ENCODE measurements at regions not wholly inside any gene's neighbourhood (a gene's known extent, or its start where the extent isn't known, plus 50 kb on each side); places are given as distances from the start of the nearest gene placed in this dataset.

- DNase-seq = no peak
Observed at GRCh38 chr1:62917314-62917713, 133.4 kb downstream of the ATG4C start.

GRCh38 chr1:62917805-62918204 lies 133.9 kb downstream of the ATG4C start:
- no peak for DNase-seq

- DNase-seq = no peak
Observed at GRCh38 chr1:62918700-62919099, 134.8 kb downstream of the ATG4C start.

GRCh38 chr1:62922006-62922405 lies 138.1 kb downstream of the ATG4C start:
- DNase-seq = no peak

- DNase-seq = no peak
Observed at GRCh38 chr1:62924983-62925790, 141.3 kb downstream of the ATG4C start.

- DNase-seq = no peak
Observed at GRCh38 chr1:62926681-62927252, 142.8 kb downstream of the ATG4C start.

- DNase-seq = no peak
Observed at GRCh38 chr1:62928885-62929284, 145.0 kb downstream of the ATG4C start.

- DNase-seq = no peak
Observed at GRCh38 chr1:62937634-62938296, 153.8 kb downstream of the ATG4C start.

- no peak for DNase-seq
Observed at GRCh38 chr1:62941780-62942179, 157.8 kb downstream of the ATG4C start.

- DNase-seq = no peak
Observed at GRCh38 chr1:62946511-62946910, 162.6 kb downstream of the ATG4C start.

GRCh38 chr1:62951428-62951827 lies 167.5 kb downstream of the ATG4C start:
- no peak for DNase-seq

GRCh38 chr1:62952596-62952995 lies 168.7 kb downstream of the ATG4C start:
- no peak for DNase-seq

- no peak for DNase-seq
Observed at GRCh38 chr1:62953633-62954032, 169.7 kb downstream of the ATG4C start.

- DNase-seq = no peak
Observed at GRCh38 chr1:62954758-62955157, 170.8 kb downstream of the ATG4C start.

GRCh38 chr1:62955666-62956065 lies 171.7 kb downstream of the ATG4C start:
- no peak for DNase-seq

- DNase-seq = no peak
Observed at GRCh38 chr1:62962014-62962812, 178.3 kb downstream of the ATG4C start.

GRCh38 chr1:62962901-62963776 lies 179.2 kb downstream of the ATG4C start:
- DNase-seq = peak; percentile 65

GRCh38 chr1:62964141-62964540 lies 180.2 kb downstream of the ATG4C start:
- no peak for DNase-seq

- DNase-seq = no peak
Observed at GRCh38 chr1:62967031-62967430, 183.1 kb downstream of the ATG4C start.

- no peak for DNase-seq
Observed at GRCh38 chr1:62977366-62977765, 193.4 kb downstream of the ATG4C start.

GRCh38 chr1:62978741-62979140 lies 194.8 kb downstream of the ATG4C start:
- no peak for DNase-seq

- DNase-seq = no peak
Observed at GRCh38 chr1:62981434-62981833, 197.5 kb downstream of the ATG4C start.
